Stimulated activated naive CD4-positive, alpha-beta T cell treated with Interleukin-2 at 50 U/mL for 16 hours (primary cell): ENCODE measurements at regions not wholly inside any gene's neighbourhood (a gene's known extent, or its start where the extent isn't known, plus 50 kb on each side); places are given as distances from the start of the nearest gene placed in this dataset.

Experiments used
- DNase-seq: peaks from one replicate; lab custom pipeline; 2025; lab: John Stamatoyannopoulos, UW

DNA sequence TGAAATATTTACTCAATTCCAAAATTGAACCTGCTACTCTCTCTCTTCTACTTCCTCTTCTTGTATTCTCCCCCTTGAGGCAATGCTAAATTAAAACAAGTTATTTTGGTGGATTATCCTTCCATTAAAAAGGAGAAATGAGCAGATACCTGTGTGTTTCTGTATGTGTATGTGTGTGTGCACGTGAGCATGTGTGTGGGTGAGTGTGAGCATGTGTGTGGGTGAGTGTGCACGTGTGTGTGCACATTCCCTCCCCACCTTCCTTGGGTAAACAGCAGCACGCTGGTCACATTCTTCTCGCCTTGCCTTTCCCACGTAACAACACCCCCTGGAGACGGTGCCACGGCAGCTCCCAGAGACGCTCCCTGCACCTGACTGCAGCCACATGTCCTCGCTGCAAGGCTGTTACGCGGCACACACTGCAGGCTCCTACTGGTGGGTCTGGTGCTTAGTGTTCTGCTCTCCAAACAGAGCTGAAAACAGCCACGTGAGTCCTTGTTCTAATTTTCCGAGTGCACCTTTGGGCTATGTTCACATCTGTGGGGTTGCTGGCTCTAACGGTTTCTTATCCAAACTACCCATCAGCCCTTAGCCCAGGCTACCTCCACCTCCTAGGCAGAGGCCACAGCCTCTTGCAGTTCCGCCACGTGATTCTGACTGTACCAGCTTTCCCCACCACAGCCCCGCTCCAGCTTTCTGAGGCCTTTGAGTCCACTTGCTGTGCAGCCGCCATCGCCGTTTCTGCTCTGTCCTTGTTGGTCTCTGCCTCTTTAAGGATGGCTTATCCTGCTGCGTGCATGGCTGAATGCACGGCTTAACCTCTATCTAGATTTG is 123.4 kb downstream of the CTTN start:
- DNase-seq: no peak

DNA sequence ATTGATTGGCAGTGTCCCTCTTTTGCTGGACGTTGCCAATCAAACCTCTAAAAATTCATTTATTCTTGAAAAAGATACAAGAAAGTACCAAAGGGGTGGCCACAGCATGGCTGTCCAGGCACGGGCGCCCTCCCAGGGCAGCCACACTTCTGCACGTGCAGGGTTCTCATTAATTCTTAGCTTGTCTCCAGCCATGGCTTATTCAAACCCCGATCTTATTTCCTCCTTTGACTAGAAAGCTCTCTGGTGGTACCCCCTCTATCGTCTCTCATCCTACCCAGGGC is 123.9 kb downstream of the CTTN start:
- DNase-seq: no peak

GRCh38 chr11:70522593-70523311 is 124.4 kb downstream of the CTTN start:
- DNase-seq: no peak

DNA sequence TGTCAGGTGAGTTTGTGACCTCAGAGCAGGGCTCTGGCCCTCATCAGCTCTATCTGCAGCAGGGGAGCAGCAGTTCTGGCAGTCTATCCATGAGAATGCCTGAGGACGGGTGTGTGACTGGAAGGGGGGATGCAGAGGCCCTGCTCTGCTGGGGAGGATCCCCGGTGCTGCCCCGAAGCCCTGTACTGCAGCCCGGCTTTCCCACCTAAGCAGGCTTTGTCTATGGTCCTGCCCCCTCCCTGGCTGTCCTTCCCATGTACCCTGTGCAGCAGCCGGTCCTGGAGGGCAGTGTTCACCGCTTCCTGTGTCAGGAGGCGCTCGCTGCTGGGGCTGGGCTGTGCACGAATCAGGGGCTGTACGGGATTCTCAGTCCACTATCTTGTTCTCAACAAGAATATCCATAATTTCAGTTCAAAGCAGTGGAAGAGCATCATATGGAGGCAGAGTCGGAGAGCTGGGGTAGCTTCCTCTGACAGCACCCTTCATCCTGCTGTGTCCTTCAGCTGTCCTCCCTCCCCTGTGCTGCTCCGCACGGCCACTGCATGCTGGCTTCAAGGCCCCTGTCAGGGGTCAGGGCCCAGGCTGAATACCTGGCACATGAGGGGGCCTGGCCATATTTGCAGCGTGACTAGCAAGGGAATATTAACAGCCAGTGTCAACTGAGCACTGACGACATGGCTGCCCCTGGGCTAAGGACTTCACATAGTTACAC is 125.2 kb downstream of the CTTN start:
- no peak for DNase-seq

GRCh38 chr11:70524096-70524922 is 126.0 kb downstream of the CTTN start:
- no peak for DNase-seq

GRCh38 chr11:70525006-70525405 is 126.7 kb downstream of the CTTN start:
- DNase-seq: no peak

DNA sequence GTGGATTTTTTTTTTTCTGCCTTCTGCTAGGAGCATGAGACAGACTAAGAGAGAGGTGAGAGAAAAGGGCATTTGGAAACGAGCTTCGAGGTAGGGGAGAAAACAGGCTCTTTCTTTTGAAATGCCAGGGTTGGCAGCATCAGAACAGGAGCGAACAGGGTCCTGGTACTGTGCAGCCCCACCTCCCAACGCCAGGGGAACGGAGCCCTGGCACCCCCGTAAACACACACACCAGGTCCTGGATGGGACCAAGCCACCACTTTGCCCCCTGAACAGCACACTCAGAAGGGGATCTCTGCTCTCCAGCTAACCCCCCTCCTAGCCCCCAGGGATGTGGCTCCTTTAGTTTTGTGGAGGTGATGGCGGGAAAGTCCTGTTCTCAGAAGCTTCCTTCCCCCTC is 127.1 kb downstream of the CTTN start:
- DNase-seq: no peak

GRCh38 chr11:70526116-70527045 is 128.1 kb downstream of the CTTN start:
- no peak for DNase-seq

- DNase-seq: no peak
Observed at GRCh38 chr11:70527046-70527395, 128.7 kb downstream of the CTTN start.

GRCh38 chr11:70527429-70528045 is 129.2 kb downstream of the CTTN start:
- DNase-seq: no peak

DNA sequence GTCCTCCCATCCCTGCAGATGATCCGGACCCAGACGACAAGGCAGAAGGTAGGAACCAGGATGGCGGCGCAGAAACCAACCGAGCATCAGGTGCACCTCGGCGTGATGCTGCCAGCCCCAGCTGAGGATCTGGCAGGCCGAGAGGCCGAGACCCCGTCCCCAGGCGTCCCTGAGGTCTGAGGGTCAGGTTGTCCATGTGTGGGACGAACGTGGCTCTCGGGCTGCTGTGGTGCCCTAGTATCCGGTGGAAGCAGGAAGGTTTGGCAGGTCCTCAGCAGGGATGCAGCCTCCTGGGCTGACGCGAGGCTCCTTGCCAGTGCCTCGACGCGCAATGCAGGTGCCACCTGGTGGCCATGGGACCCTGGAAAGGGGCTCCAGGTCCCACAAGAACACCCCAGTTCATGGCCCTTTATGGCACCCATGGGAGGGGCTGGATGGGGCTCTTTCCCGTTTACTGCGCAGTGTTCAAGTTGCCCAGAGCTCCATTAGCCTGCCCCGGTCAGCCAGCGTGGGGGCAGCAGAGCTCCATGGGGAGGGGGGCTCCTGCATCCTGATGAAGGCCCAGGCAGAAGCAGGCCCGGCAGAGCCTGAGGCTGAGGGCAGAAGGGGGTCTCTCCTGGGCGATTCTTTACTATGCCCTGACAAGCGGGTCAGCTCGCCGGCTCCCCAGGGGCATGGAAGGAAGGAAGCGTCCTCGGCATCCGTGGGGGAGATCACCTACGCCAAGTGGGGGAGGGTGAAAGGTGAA is 129.9 kb downstream of the CTTN start:
- DNase-seq: no peak

GRCh38 chr11:70528794-70529580 is 130.7 kb downstream of the CTTN start:
- no peak for DNase-seq

DNA sequence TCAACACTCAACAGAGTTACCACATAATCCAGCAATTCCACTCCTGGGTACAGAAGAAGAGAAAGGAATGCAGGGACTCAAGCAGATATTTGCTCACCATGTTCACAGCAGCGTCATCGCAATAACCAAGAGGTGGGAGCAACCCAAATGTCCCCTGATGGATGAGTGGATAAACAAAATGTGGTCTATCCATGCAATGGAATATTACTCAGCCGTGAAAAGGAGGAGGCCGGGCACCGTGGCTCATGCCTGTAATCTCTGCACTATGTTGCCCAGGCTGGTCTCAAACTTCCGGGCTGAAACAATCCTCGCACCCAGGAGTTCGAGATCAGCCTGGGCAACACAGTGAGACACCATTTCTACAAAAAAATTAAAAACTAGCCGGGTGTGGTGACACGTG is 131.7 kb downstream of the CTTN start:
- DNase-seq: no peak

DNA sequence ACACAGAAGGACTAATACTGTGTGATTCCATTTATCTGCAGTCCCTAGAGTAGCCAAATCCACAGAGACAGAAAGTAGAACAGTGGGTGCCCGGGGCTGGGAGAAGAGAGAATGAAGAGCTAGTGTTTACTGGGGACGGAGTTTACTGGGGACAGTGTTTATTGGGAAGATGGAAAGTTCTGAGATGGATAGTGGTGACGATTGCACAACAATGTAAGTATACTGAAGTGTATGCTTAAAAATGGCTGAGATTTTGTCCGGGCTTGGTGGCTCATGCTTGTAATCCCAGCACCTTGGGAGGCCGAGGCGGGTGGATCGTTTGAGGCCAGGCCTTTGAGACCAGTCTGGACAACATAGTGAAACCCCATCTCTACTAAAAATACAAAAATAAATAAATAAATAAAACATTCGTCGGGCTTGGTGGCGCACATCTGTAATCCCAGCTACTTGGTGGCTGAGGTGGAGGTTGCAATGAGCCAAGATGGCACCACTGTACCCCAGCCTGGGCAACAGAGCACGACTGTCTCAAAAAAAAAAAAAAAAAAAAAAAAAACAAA is 132.4 kb downstream of the CTTN start:
- no peak for DNase-seq

DNA sequence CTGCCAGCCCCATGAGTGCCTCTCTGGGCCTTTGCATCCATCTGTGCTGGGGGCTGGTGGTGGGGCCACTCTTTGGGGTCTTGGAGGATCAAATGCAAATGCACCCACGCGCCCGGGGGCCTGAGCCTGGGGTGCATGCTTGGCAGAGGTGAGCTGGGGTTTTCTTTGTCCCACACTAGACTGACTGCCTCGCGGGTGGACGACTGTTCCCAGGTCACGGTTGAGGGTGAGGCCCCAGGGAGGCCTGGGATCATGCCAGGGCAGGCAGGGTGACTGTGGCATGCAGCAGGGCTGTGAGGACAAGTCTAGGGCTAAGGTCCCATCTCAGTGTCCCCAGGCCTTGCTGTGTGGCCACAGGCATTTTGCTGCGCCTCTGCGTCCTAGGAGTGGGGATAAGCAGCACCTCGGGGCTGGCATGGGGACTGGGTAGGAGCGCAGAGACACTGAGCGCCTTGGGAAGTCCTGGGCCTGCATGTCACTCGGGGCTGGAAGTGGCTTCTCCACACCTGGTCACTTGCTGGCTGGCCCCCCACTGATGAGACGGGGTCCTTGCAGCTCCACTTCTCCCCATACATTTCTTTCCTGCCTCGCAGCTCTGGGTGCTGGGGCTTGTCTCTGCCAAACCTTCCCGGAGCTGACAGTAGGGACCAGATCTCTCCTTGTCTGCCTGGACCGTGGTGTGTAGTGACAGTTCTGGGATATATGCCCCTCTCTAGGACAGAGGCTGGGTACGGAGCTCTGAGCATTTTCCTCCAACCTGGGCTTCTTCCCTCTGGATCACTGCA is 133.1 kb downstream of the CTTN start:
- DNase-seq: no peak

DNA sequence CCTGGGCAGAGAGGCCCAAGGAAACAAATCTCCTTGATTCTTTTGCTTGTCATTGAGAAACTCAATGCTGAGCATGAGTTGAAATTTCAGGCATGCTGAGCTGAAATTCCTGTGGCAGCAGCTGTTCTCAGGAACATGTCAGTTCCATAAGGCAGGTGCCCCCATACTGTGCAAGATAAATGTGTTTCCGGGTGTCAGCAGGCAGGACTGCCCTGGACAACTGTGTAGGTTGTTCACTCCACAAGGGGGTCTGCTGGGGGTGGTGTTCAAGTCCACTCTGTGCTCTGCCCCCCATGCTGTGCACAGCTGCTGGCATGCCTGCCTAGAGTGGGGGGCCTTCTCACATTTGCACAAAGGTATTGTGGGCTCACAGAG is 133.7 kb downstream of the CTTN start:
- DNase-seq: no peak

GRCh38 chr11:70532731-70533130 is 134.4 kb downstream of the CTTN start:
- no peak for DNase-seq
